GM23338 (cell line): ENCODE measurements at regions not wholly inside any gene's neighbourhood (a gene's known extent, or its start where the extent isn't known, plus 50 kb on each side); places are given as distances from the start of the nearest gene placed in this dataset.

ENCODE experiments used
- ATAC-seq: fragments of 200-7000 bp; cut with Tn5 transposase; 3 replicates; pipeline ENCODE4 v1.9.1; 2020
- DNase-seq: peaks from one replicate; pipeline ENCODE4 v3.0.0-alpha.2; 2015; ENCODE audit warnings: low spot score
- H2AFZ ChIP-seq: fragments of 200-600 bp; sonication (generic); 2 replicates; pipeline ENCODE4 v1.8.0; 2016; ENCODE audit warnings: antibody characterized with exemption, mild to moderate bottlenecking, moderate library complexity
- H3F3A ChIP-seq: fragments of 200-600 bp; sonication (generic); replicated peaks from 2 replicates; pipeline ENCODE4 v1.8.0; 2017; ENCODE audit warnings: antibody characterized with exemption, mixed run types, low read depth
- H3K27ac ChIP-seq: fragments of 200-600 bp; sonication (generic); 2 replicates; pipeline ENCODE4 v1.6.1; 2016; ENCODE audit warnings: low read depth
- H3K27me3 ChIP-seq: fragments of 200-600 bp; sonication (generic); 2 replicates; pipeline ENCODE4 v1.8.0; 2016; ENCODE audit warnings: mild to moderate bottlenecking, mixed run types, moderate library complexity; ENCODE audit not compliant: insufficient read depth
- H3K36me3 ChIP-seq: fragments of 200-600 bp; sonication (generic); 2 replicates; pipeline ENCODE4 v1.8.0; 2016; ENCODE audit warnings: mild to moderate bottlenecking; ENCODE audit not compliant: insufficient read depth
- H3K4me1 ChIP-seq: fragments of 200-600 bp; sonication (generic); 2 replicates; pipeline ENCODE4 v1.8.0; 2016; ENCODE audit warnings: mild to moderate bottlenecking, moderate library complexity; ENCODE audit not compliant: insufficient read depth
- H3K4me2 ChIP-seq: fragments of 200-600 bp; sonication (generic); 2 replicates; pipeline ENCODE4 v1.7.1; 2017; ENCODE audit warnings: mixed run types
- H3K4me3 ChIP-seq: fragments of 200-600 bp; sonication (generic); 2 replicates; pipeline ENCODE4 v1.6.1; 2016; ENCODE audit warnings: mixed run types
- H3K79me2 ChIP-seq: fragments of 200-600 bp; sonication (generic); replicated peaks from 2 replicates; pipeline ENCODE4 v1.8.0; 2017; ENCODE audit warnings: mild to moderate bottlenecking; ENCODE audit not compliant: insufficient read depth
- H3K9me2 ChIP-seq: fragments of 200-600 bp; sonication (generic); 2 replicates; pipeline ENCODE4 v1.8.0; 2017; ENCODE audit not compliant: insufficient read depth
- H4K20me1 ChIP-seq: fragments of 200-600 bp; sonication (generic); replicated peaks from 2 replicates; pipeline ENCODE4 v1.8.0; 2017; ENCODE audit warnings: mild to moderate bottlenecking; ENCODE audit not compliant: insufficient read depth
- H3K27ac Mint-ChIP-seq: 2 replicates; pipeline ENCODE4 v1.8.0; 2020; ENCODE audit warnings: inconsistent platforms, mild to moderate bottlenecking, moderate library complexity, mixed read lengths
- H3K27me3 Mint-ChIP-seq: 3 replicates; pipeline ENCODE4 v1.8.0; 2022; ENCODE audit warnings: low read depth, mild to moderate bottlenecking, moderate library complexity, mixed read lengths, inconsistent platforms; ENCODE audit not compliant: insufficient read depth, poor library complexity
- H3K36me3 Mint-ChIP-seq: 3 replicates; pipeline ENCODE4 v1.8.0; 2021; ENCODE audit warnings: low read depth, mild to moderate bottlenecking, inconsistent platforms, moderate library complexity, mixed read lengths
- H3K4me1 Mint-ChIP-seq: 3 replicates; pipeline ENCODE4 v1.8.0; 2020; ENCODE audit warnings: mild to moderate bottlenecking, inconsistent platforms, mixed read lengths
- H3K4me3 Mint-ChIP-seq: 3 replicates; pipeline ENCODE4 v1.8.0; 2021; ENCODE audit warnings: moderate library complexity, mild to moderate bottlenecking, inconsistent platforms, mixed read lengths
- H3K9me3 Mint-ChIP-seq: 3 replicates; pipeline ENCODE4 v1.8.0; 2020; ENCODE audit warnings: moderate library complexity, mild to moderate bottlenecking, inconsistent platforms, mixed read lengths
- CREB1 ChIP-seq: fragments of 250-450 bp; sonication (Bioruptor Pico); IDR thresholded peaks from 2 replicates; pipeline ENCODE4 v1.5.0; 2020; ENCODE audit warnings: low read depth, mild to moderate bottlenecking, moderate library complexity
- EZH2phosphoT487 ChIP-seq: fragments of 200-600 bp; sonication (generic); IDR thresholded peaks from one replicate; pipeline ENCODE4 v1.8.1; 2018; ENCODE audit warnings: antibody characterized with exemption; ENCODE audit not compliant: unreplicated experiment
- JUNB ChIP-seq: IDR thresholded peaks from one replicate; pipeline ENCODE4 v1.6.1; 2016; ENCODE audit warnings: antibody characterized with exemption; ENCODE audit not compliant: unreplicated experiment
- NANOG ChIP-seq: IDR thresholded peaks from 2 replicates; pipeline ENCODE4 v1.6.1; 2016; ENCODE audit warnings: antibody characterized with exemption, borderline replicate concordance
- POLR2AphosphoS5 ChIP-seq: IDR thresholded peaks from 2 replicates; pipeline ENCODE4 v1.6.1; 2016; ENCODE audit warnings: antibody characterized with exemption, low read depth
- STAT1 ChIP-seq: IDR thresholded peaks from one replicate; pipeline ENCODE4 v1.6.1; 2016; ENCODE audit warnings: antibody characterized with exemption; ENCODE audit not compliant: unreplicated experiment
- ZNF114 ChIP-seq: fragments of 250-450 bp; sonication (Bioruptor Pico); IDR thresholded peaks from 2 replicates; pipeline ENCODE4 v1.5.0; 2020; ENCODE audit warnings: mild to moderate bottlenecking, moderate library complexity
- ZNF331 ChIP-seq: fragments of 250-450 bp; sonication (Bioruptor Pico); IDR thresholded peaks from 2 replicates; pipeline ENCODE4 v1.5.0; 2020; ENCODE audit warnings: low read depth, mild to moderate bottlenecking, moderate library complexity
- TF ChIP-seq, protein P1 (sequence below): IDR thresholded peaks from one replicate; pipeline ENCODE4 v1.6.1; 2018; ENCODE audit warnings: antibody characterized with exemption; ENCODE audit not compliant: unreplicated experiment
- TF ChIP-seq, protein P2 (sequence below): IDR thresholded peaks from 2 replicates; pipeline ENCODE4 v1.6.1; 2016; ENCODE audit warnings: antibody characterized with exemption
- TF ChIP-seq, protein P3 (sequence below), 2 experiments: fragments of 200-600 bp in 1 of 2; sonication (generic) in 1 of 2; conservative IDR thresholded peaks; 2 replicates each; pipeline versions ENCODE4 v1.5.1 to v1.6.1; 2016 to 2017; ENCODE audit warnings: antibody characterized with exemption in 2 of 2, low read depth in 2 of 2, mild to moderate bottlenecking in 2 of 2, moderate library complexity in 1 of 2

DNA sequence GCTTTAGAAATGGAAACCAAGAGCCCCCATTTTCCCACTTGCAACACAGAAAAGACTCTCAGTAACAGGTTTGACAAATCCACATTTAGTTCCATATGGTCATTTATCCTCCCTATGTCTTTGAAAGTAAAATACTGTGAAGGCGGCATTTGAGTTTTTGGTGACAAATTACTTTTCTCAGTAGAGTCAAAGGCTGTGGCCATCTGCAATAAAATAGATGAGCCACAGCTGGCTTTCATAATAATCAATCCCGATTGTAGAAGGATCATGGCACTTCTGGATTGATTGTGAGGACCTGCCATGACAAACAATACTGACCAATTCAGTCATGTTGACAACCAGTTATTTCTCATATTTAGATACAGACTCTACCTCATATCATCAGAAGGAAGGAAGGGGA is 512.0 kb upstream of the ADGRL2 start:
- no peaks in the 10 kb centered on the region for H3K9me3 Mint-ChIP-seq
- H3K4me2 ChIP-seq = no peak overlapping the region
- H3K36me3 Mint-ChIP-seq = no peaks in the 10 kb centered on the region; the same call in 2 of the 3 replicates
- H4K20me1 ChIP-seq = no peaks in the 10 kb centered on the region
- H3K27ac Mint-ChIP-seq = no peak overlapping the region
- no peaks in the 10 kb centered on the region for H3K27me3 ChIP-seq
- H3K79me2 ChIP-seq = no peaks in the 10 kb centered on the region
- TF ChIP-seq ZNF331 (CRISPR knock-in tag) = no peak
- no peak for TF ChIP-seq STAT1
- TF ChIP-seq NANOG = no peak
- TF ChIP-seq, protein P1, sequence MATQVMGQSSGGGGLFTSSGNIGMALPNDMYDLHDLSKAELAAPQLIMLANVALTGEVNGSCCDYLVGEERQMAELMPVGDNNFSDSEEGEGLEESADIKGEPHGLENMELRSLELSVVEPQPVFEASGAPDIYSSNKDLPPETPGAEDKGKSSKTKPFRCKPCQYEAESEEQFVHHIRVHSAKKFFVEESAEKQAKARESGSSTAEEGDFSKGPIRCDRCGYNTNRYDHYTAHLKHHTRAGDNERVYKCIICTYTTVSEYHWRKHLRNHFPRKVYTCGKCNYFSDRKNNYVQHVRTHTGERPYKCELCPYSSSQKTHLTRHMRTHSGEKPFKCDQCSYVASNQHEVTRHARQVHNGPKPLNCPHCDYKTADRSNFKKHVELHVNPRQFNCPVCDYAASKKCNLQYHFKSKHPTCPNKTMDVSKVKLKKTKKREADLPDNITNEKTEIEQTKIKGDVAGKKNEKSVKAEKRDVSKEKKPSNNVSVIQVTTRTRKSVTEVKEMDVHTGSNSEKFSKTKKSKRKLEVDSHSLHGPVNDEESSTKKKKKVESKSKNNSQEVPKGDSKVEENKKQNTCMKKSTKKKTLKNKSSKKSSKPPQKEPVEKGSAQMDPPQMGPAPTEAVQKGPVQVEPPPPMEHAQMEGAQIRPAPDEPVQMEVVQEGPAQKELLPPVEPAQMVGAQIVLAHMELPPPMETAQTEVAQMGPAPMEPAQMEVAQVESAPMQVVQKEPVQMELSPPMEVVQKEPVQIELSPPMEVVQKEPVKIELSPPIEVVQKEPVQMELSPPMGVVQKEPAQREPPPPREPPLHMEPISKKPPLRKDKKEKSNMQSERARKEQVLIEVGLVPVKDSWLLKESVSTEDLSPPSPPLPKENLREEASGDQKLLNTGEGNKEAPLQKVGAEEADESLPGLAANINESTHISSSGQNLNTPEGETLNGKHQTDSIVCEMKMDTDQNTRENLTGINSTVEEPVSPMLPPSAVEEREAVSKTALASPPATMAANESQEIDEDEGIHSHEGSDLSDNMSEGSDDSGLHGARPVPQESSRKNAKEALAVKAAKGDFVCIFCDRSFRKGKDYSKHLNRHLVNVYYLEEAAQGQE = no peak
- H2AFZ ChIP-seq = no peak overlapping the region
- no peak overlapping the region for H3K27ac ChIP-seq
- no peaks in the 10 kb centered on the region for H3K27me3 Mint-ChIP-seq
- H3K4me3 ChIP-seq = no peak overlapping the region
- H3K4me3 Mint-ChIP-seq = no peak overlapping the region
- no peak for DNase-seq
- no peaks in the 10 kb centered on the region for H3F3A ChIP-seq
- H3K36me3 ChIP-seq = no peaks in the 10 kb centered on the region
- no peaks in the 10 kb centered on the region for H3K4me1 Mint-ChIP-seq
- H3K4me1 ChIP-seq = no peaks in the 10 kb centered on the region
- peaks cover 19% of the 10 kb centered on the region for H3K9me2 ChIP-seq
- no peak for ATAC-seq

DNA sequence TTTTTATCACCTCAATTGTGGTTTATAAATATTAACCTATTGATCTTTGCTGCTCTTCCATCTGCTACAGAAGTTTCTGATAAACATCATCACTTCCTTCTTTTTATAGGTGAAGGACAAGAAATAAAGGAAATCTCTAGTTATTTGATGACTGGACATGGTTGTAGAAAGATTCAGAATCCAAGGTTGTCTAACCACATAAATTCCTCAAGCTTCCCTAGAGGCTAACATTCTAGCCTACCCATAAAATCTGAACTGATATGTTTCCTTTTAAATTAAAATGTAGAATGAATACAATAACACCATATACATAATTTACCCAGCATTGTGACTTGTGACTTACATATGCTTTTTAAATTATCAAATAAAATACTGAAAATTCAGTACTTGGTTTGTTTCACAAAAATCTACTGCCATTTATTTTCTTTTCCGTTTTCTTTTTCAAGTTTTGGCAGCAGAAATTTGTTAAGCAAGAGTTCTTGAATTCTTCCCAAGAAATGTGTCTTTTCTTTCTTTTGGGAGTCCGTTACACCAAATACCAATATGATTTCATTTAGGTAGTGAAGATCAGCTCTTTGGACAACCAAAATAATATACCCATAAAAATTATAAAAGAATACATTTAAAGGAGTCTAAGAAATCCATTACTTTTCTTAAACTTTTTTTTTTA is 513.2 kb upstream of the ADGRL2 start:
- Histone ChIP-seq H3K9me2 (peaks cover 14% of the 10 kb centered on the region; the same call in 1 of the 2 replicates), H3K4me2 (no peak overlapping the region), H3K4me1 (no peaks in the 10 kb centered on the region), H3K36me3 (no peaks in the 10 kb centered on the region), H3F3A (no peaks in the 10 kb centered on the region), H2AFZ (no peak overlapping the region), H3K27ac (no peak overlapping the region), H3K4me3 (no peak overlapping the region), H4K20me1 (no peaks in the 10 kb centered on the region), H3K79me2 (no peaks in the 10 kb centered on the region), H3K27me3 (no peaks in the 10 kb centered on the region)
- Mint-ChIP-seq H3K36me3 (no peaks in the 10 kb centered on the region; the same call in 2 of the 3 replicates), H3K4me1 (no peaks in the 10 kb centered on the region), H3K9me3 (no peaks in the 10 kb centered on the region), H3K27ac (no peak overlapping the region), H3K4me3 (no peak overlapping the region), H3K27me3 (no peaks in the 10 kb centered on the region)
- no peak for ATAC-seq
- DNase-seq = no peak
- TF ChIP-seq ZNF331 (CRISPR knock-in tag) (no peak), POLR2AphosphoS5 (no peak), ZNF114 (CRISPR knock-in tag) (no peak), JUNB (no peak), EZH2phosphoT487 (no peak), CREB1 (no peak), NANOG (no peak)
- TF ChIP-seq, protein P2, sequence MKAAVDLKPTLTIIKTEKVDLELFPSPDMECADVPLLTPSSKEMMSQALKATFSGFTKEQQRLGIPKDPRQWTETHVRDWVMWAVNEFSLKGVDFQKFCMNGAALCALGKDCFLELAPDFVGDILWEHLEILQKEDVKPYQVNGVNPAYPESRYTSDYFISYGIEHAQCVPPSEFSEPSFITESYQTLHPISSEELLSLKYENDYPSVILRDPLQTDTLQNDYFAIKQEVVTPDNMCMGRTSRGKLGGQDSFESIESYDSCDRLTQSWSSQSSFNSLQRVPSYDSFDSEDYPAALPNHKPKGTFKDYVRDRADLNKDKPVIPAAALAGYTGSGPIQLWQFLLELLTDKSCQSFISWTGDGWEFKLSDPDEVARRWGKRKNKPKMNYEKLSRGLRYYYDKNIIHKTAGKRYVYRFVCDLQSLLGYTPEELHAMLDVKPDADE = no peak
- TF ChIP-seq, protein P1 = no peak
- TF ChIP-seq, protein P3, sequence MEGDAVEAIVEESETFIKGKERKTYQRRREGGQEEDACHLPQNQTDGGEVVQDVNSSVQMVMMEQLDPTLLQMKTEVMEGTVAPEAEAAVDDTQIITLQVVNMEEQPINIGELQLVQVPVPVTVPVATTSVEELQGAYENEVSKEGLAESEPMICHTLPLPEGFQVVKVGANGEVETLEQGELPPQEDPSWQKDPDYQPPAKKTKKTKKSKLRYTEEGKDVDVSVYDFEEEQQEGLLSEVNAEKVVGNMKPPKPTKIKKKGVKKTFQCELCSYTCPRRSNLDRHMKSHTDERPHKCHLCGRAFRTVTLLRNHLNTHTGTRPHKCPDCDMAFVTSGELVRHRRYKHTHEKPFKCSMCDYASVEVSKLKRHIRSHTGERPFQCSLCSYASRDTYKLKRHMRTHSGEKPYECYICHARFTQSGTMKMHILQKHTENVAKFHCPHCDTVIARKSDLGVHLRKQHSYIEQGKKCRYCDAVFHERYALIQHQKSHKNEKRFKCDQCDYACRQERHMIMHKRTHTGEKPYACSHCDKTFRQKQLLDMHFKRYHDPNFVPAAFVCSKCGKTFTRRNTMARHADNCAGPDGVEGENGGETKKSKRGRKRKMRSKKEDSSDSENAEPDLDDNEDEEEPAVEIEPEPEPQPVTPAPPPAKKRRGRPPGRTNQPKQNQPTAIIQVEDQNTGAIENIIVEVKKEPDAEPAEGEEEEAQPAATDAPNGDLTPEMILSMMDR (conservative IDR thresholded peaks at IDR 0.05; ENCODE audit: low read depth in 2 of 2) = no peak
